Left colon (tissue), 2 donors: ENCODE measurements at regions not wholly inside any gene's neighbourhood (a gene's known extent, or its start where the extent isn't known, plus 50 kb on each side); places are given as distances from the start of the nearest gene placed in this dataset.

Experiments used
- ATAC-seq: fragments of 200-7000 bp; cut with Tn5 transposase; one replicate; pipeline ENCODE4 v1.9.1; 2020; ENCODE audit warnings: mild to moderate bottlenecking, moderate library complexity
- DNase-seq, 2 donors: peaks; one replicate each; pipeline ENCODE4 v3.0.0-alpha.2; 2020
- intact Hi-C, 2 donors: fragments of 100-400 bp; cut with DNase I in 1 of 2; cut with micrococcal nuclease in 1 of 2; formaldehyde crosslinking; loops; one replicate each; pipeline versions ENCODE4 v1.11.2 to v1.14.0; 2022; cut with DNase I, micrococcal nuclease
- donor health status: DM: no; HTN: no; CAD: no.
- donor health status: DM: yes; HTN: yes; CAD: no.

- no peak for ATAC-seq
- intact Hi-C loops = no loop called here
Observed at GRCh38 chr4:84441758-84442377, 57.2 kb downstream of the NKX6-1 start.

GRCh38 chr4:84439996-84440395, 59.1 kb downstream of the NKX6-1 start:
- no peak for DNase-seq
- intact Hi-C loops = no loop called here
- ATAC-seq = no peak

More at GRCh38 chr4:84441758-84442377, 57.2 kb downstream of the NKX6-1 start:
- DNase-seq = no peak

- ATAC-seq (no peak), DNase-seq (no peak)
- intact Hi-C loops = no loop called here
Observed at GRCh38 chr4:84436812-84437211, 62.3 kb downstream of the NKX6-1 start.

- no peak for DNase-seq
- no peak for ATAC-seq
- intact Hi-C loops = no loop called here
Observed at GRCh38 chr4:84434344-84434743, 64.7 kb downstream of the NKX6-1 start.

GRCh38 chr4:84433633-84434222, 65.4 kb downstream of the NKX6-1 start:
- intact Hi-C loops = no loop called here
- no peak for ATAC-seq
- no peak for DNase-seq

GRCh38 chr4:84432713-84433112, 66.4 kb downstream of the NKX6-1 start:
- intact Hi-C loops = no loop called here
- no peak for ATAC-seq
- no peak for DNase-seq

- DNase-seq = no peak
- no peak for ATAC-seq
- intact Hi-C loops = no loop called here
Observed at GRCh38 chr4:84420608-84421007, 78.5 kb downstream of the NKX6-1 start.

GRCh38 chr4:84419201-84419600, 79.9 kb downstream of the NKX6-1 start:
- ATAC-seq (no peak), DNase-seq (no peak)
- intact Hi-C loops = no loop called here

- ATAC-seq (peak; percentile 96), DNase-seq (peak; percentile 45 to 72)
- intact Hi-C loops = no loop called here
Observed at GRCh38 chr4:84417997-84418709, 80.9 kb downstream of the NKX6-1 start.

- ATAC-seq (no peak), DNase-seq (no peak)
- intact Hi-C loops = no loop called here
Observed at GRCh38 chr4:84413976-84414375, 85.1 kb downstream of the NKX6-1 start.

GRCh38 chr4:84413480-84413879, 85.6 kb downstream of the NKX6-1 start:
- intact Hi-C loops = no loop called here
- no peak for ATAC-seq

GRCh38 chr4:84412062-84412461, 87.0 kb downstream of the NKX6-1 start:
- DNase-seq = peak; percentile 27 to 64
- ATAC-seq = peak; percentile 91
- intact Hi-C loops = no loop called here

More at GRCh38 chr4:84413480-84413879, 85.6 kb downstream of the NKX6-1 start:
- no peak for DNase-seq

GRCh38 chr4:84407554-84408407, 91.3 kb downstream of the NKX6-1 start:
- intact Hi-C loops = no loop called here
- ATAC-seq (peak; percentile 37), DNase-seq (no peak)

- DNase-seq = no peak
- no peak for ATAC-seq
- intact Hi-C loops = no loop called here
Observed at GRCh38 chr4:84403656-84404055, 95.4 kb downstream of the NKX6-1 start.

GRCh38 chr4:84401701-84402306, 97.3 kb downstream of the NKX6-1 start:
- ATAC-seq (no peak), DNase-seq (no peak)
- intact Hi-C loops = no loop called here

GRCh38 chr4:84394386-84394785, 104.7 kb downstream of the NKX6-1 start:
- ATAC-seq (no peak), DNase-seq (no peak)
- intact Hi-C loops = no loop called here

GRCh38 chr4:84392951-84393590, 106.0 kb downstream of the NKX6-1 start:
- no peak for ATAC-seq
- intact Hi-C loops = no loop called here
- no peak for DNase-seq

- no peak for ATAC-seq
- intact Hi-C loops = no loop called here
- no peak for DNase-seq
Observed at GRCh38 chr4:84389406-84389805, 109.7 kb downstream of the NKX6-1 start.

GRCh38 chr4:84385203-84385602, 113.9 kb downstream of the NKX6-1 start:
- intact Hi-C loops = no loop called here
- no peak for DNase-seq
- ATAC-seq = no peak
